Kidney (tissue), 13 donors: ENCODE measurements at regions not wholly inside any gene's neighbourhood (a gene's known extent, or its start where the extent isn't known, plus 50 kb on each side); places are given as distances from the start of the nearest gene placed in this dataset.

Experiments used
- DNase-seq, 5 donors: peaks; one replicate each; pipeline ENCODE4 v3.0.0-alpha.2; 2013 to 2020
- FAIRE-seq: peaks from 2 replicates; lab custom pipeline; 2012; peaks lifted over from hg19 to GRCh38; lab: Jason Lieb, UNC
- H3K27ac ChIP-seq, 2 donors: one replicate each; pipeline ENCODE4 v1.7.0; 2013; ENCODE audit warnings: low read depth in 2 of 2, low read length in 2 of 2, inconsistent platforms in 1 of 2
- H3K27me3 ChIP-seq: one replicate; pipeline ENCODE4 v1.7.1; 2013; ENCODE audit warnings: low read length, inconsistent platforms; ENCODE audit not compliant: control insufficient read depth, insufficient read depth
- H3K36me3 ChIP-seq, 3 donors: one replicate each; pipeline versions ENCODE4 v1.7.0 to v1.7.1; 2013; ENCODE audit warnings: low read length in 3 of 3, control low read depth in 1 of 3, inconsistent platforms in 1 of 3; ENCODE audit not compliant: insufficient read depth in 3 of 3, control insufficient read depth in 2 of 3
- H3K4me1 ChIP-seq, 3 donors: one replicate each; pipeline versions ENCODE4 v1.7.0 to v1.7.1; 2013; ENCODE audit warnings: low read length in 3 of 3, inconsistent platforms in 1 of 3, low read depth in 1 of 3; ENCODE audit not compliant: control insufficient read depth in 2 of 3, insufficient read depth in 2 of 3
- H3K4me3 ChIP-seq, 3 donors: one replicate each; pipeline versions ENCODE4 v1.7.0 to v1.8.1; 2013; ENCODE audit warnings: low read length in 3 of 3, control low read depth in 1 of 3, inconsistent platforms in 1 of 3
- H3K9ac ChIP-seq, 3 donors: one replicate each; pipeline versions ENCODE4 v1.7.0 to v1.7.1; 2013; ENCODE audit warnings: low read length in 3 of 3, control low read depth in 1 of 3, inconsistent platforms in 1 of 3
- H3K9me3 ChIP-seq, 3 donors: one replicate each; pipeline versions ENCODE4 v1.7.0 to v1.7.1; 2013; ENCODE audit warnings: low read length in 3 of 3, control low read depth in 1 of 3, inconsistent platforms in 1 of 3; ENCODE audit not compliant: control insufficient read depth in 2 of 3, insufficient read depth in 1 of 3
- intact Hi-C: fragments of 100-400 bp; cut with DNase I; formaldehyde crosslinking; loops from one replicate; pipeline ENCODE4 v1.11.1; 2022
- TF ChIP-seq, protein P1 (sequence below): IDR thresholded peaks from 3 replicates; pipeline ENCODE4 v1.5.1; 2012; ENCODE audit warnings: mild to moderate bottlenecking, moderate library complexity, borderline replicate concordance; ENCODE audit not compliant: insufficient read depth; ENCODE audit errors: extremely low read depth
- donor health status: control.
- donor health status: control.
- donor health status: control.
- donor health status: control.
- donor health status: control.
- donor health status: DM: yes; HTN: yes; CAD: no.
- donor health status: Normal renal cell carcinoma (clear cell type).

DNA sequence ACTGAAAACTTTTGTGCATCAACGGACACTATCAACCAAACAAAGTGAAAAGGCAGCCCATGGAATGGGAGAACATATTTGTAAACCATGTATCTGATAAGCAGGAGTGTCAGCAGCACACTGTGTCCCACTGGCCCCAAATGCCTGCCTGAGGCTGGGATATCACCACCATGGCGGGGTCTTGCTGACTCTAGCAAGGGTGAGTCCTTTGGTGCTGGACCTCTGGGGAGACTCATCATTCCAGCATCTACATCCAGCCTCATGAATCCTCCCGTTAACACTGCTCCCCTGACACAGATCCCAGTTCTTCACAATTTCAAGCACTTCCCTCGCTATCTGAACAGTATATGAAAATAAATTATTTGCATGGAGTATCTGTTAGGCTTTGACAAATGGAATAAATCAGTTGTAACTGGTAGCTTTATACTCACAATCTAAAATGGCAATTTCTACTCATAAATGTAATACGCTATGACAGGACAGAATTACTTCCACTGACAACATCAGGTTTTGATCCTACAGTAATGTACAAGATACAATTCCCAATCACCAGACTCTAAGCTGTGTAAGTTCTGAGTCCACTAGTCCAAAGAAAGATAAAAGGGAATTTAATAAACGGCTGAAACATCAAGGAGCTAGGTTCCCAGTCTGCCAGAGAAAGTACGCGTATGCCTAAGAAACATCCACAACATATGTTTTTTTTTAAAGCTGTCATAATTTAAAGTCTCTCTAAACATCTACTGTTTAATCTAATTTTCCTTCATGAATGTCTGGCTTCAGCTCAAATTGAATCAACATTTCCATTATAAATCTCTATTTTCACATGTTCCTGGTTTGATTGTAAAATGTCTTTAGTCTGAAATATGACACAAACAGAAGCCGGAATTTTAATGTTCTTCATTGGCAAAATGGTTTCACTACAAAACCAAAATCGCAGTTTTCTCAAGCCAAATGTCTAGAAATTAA, 95.1 kb downstream of the SIPA1L2 start:
- H3K4me3 ChIP-seq: no peak overlapping the region
- TF ChIP-seq, protein P1, sequence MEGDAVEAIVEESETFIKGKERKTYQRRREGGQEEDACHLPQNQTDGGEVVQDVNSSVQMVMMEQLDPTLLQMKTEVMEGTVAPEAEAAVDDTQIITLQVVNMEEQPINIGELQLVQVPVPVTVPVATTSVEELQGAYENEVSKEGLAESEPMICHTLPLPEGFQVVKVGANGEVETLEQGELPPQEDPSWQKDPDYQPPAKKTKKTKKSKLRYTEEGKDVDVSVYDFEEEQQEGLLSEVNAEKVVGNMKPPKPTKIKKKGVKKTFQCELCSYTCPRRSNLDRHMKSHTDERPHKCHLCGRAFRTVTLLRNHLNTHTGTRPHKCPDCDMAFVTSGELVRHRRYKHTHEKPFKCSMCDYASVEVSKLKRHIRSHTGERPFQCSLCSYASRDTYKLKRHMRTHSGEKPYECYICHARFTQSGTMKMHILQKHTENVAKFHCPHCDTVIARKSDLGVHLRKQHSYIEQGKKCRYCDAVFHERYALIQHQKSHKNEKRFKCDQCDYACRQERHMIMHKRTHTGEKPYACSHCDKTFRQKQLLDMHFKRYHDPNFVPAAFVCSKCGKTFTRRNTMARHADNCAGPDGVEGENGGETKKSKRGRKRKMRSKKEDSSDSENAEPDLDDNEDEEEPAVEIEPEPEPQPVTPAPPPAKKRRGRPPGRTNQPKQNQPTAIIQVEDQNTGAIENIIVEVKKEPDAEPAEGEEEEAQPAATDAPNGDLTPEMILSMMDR: no peak
- intact Hi-C loops: no loop called here
- no peak overlapping the region for H3K9ac ChIP-seq
- H3K27me3 ChIP-seq: no peaks in the 10 kb centered on the region
- H3K36me3 ChIP-seq: no peaks in the 10 kb centered on the region
- H3K4me1 ChIP-seq: peaks cover 0 to 3% (median 0%) of the 10 kb centered on the region in 3 donors
- DNase-seq (peak in 2 of 5 donors; percentile 31 to 46), FAIRE-seq (no peak)
- no peak overlapping the region for H3K27ac ChIP-seq
- no peaks in the 10 kb centered on the region for H3K9me3 ChIP-seq

DNA sequence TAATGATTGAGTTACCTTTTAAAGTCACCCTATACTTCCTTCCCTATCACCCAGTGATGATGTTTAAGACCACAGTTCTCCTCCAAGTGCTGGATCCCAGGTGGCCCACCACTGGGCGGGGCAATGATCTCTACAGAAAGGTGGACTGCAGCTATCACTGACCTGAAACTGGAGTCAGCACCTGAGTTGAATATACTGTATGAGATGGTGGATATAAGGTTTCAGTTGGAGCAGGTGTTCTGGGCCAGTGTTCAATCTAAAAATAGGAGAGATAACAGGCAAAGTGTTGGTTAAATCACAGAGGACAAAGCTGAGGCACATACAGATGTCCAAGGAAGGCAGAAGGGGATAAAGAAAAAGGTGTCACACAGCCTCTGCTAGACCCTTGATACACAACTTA, 96.6 kb downstream of the SIPA1L2 start:
- TF ChIP-seq, protein P1: no peak
- Histone ChIP-seq H3K4me1 (peaks cover 0 to 3% (median 0%) of the 10 kb centered on the region in 3 donors), H3K9me3 (no peaks in the 10 kb centered on the region), H3K27me3 (no peaks in the 10 kb centered on the region), H3K9ac (no peak overlapping the region), H3K36me3 (no peaks in the 10 kb centered on the region), H3K4me3 (no peak overlapping the region), H3K27ac (no peak overlapping the region)
- intact Hi-C loops: no loop called here
- DNase-seq: no peak
- no peak for FAIRE-seq

DNA sequence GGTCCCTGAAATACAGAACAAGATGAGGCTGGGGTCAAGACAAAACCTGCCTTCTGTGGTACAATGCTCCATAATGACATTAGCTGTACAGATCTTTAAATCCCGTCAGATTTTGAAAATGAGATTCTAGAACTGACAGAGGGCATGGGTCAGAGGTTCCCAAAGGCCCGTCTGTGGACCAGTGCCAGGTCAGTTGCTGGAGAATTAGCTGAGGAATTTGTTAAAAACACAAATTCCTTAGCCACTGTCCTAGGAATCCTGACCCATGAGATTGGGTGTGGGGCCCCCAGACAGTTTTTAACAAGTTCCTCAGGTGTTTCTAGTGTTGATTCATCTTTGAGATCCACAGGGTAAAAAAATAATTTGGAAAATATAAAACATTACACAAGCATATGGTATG, 97.0 kb downstream of the SIPA1L2 start:
- intact Hi-C loops: no loop called here
- DNase-seq: no peak
- TF ChIP-seq, protein P1: no peak

More for the DNA sequence above, 97.0 kb downstream of the SIPA1L2 start:
- H3K9ac ChIP-seq: no peak overlapping the region
- H3K27me3 ChIP-seq: no peaks in the 10 kb centered on the region
- H3K36me3 ChIP-seq: no peaks in the 10 kb centered on the region
- no peak overlapping the region for H3K27ac ChIP-seq
- no peaks in the 10 kb centered on the region for H3K4me1 ChIP-seq
- no peaks in the 10 kb centered on the region for H3K9me3 ChIP-seq
- H3K4me3 ChIP-seq: no peak overlapping the region
- FAIRE-seq: no peak
